ENCODE measurements at regions not wholly inside any gene's neighbourhood (a gene's known extent, or its start where the extent isn't known, plus 50 kb on each side); places are given as distances from the start of the nearest gene placed in this dataset.

DNA sequence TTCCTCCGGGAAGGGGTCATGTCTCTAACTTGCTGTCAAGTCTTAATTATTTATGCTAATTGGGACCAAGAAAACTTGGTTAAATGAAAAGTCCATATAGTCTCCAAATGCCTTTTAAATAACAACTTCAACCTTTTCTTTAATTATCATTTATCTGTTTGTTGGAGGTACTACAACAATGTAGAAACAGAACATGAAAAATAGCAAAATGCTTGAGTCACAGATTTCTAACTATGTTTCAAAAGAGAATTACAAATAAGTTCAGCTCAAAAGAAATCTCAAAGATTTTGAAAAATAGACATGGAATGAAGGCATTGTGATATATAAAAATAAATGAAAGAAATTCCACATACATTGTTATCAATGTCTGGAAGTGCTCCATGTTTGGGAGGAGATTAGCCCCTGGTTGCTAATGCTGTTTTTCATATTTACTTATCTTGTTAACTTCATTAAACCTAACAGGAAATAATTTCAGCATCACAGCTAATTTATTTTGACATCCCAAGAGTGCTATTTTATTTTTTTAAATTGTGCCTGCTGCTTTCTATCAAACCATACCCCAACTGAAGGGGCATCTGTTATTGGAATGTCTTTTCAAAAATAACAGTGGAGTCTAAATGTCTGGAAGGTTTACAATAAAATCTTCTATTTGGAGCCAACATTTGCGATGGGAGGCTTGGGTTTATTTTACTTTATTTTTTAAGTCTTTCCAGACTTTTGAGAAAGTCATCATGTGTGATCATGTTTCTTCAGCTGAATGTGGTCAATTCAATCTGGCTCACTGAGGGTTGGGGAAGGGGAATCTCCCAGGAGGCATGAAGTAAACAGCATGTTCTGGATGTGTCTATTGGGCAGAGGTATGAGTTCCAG, 53.1 kb upstream of the ANKRD55 start:
- H3K4me3 ChIP-seq (replicated peaks in 1 of 3; ENCODE audit: insufficient read depth in 1 of 3, low read depth in 2 of 3, low read length in 3 of 3) = no peak overlapping the region
- no peaks in the 10 kb centered on the region for H3K9me3 ChIP-seq (ENCODE audit: low read length)
- TF ChIP-seq SP140L (CRISPR knock-in tag; IDR thresholded peaks at IDR 0.05; ENCODE audit: borderline replicate concordance) = no peak
- no peak for TF ChIP-seq ZNF530 (CRISPR knock-in tag; IDR thresholded peaks at IDR 0.05; ENCODE audit: low read depth)
- TF ChIP-seq ZNF562 (CRISPR knock-in tag; IDR thresholded peaks at IDR 0.05; ENCODE audit: borderline replicate concordance) = no peak
- TF ChIP-seq MIER2 (CRISPR knock-in tag; IDR thresholded peaks at IDR 0.05) = no peak
- no peak for TF ChIP-seq CENPX (CRISPR knock-in tag; IDR thresholded peaks at IDR 0.05)
- TF ChIP-seq TOE1 (CRISPR knock-in tag; IDR thresholded peaks at IDR 0.05) = no peak
- TF ChIP-seq, protein P1, sequence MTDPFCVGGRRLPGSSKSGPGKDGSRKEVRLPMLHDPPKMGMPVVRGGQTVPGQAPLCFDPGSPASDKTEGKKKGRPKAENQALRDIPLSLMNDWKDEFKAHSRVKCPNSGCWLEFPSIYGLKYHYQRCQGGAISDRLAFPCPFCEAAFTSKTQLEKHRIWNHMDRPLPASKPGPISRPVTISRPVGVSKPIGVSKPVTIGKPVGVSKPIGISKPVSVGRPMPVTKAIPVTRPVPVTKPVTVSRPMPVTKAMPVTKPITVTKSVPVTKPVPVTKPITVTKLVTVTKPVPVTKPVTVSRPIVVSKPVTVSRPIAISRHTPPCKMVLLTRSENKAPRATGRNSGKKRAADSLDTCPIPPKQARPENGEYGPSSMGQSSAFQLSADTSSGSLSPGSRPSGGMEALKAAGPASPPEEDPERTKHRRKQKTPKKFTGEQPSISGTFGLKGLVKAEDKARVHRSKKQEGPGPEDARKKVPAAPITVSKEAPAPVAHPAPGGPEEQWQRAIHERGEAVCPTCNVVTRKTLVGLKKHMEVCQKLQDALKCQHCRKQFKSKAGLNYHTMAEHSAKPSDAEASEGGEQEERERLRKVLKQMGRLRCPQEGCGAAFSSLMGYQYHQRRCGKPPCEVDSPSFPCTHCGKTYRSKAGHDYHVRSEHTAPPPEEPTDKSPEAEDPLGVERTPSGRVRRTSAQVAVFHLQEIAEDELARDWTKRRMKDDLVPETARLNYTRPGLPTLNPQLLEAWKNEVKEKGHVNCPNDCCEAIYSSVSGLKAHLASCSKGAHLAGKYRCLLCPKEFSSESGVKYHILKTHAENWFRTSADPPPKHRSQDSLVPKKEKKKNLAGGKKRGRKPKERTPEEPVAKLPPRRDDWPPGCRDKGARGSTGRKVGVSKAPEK (CRISPR knock-in tag; IDR thresholded peaks at IDR 0.05; ENCODE audit: borderline replicate concordance) = no peak
- TF ChIP-seq ZNF263 (CRISPR knock-in tag; IDR thresholded peaks at IDR 0.05) = no peak
- TF ChIP-seq FOXA3 (CRISPR knock-in tag; IDR thresholded peaks at IDR 0.05) = no peak
- no peak for TF ChIP-seq ZNF619 (CRISPR knock-in tag; IDR thresholded peaks at IDR 0.05)
- TF ChIP-seq ZMAT3 (CRISPR knock-in tag; conservative IDR thresholded peaks at IDR 0.05) = no peak
- TF ChIP-seq EEA1 (CRISPR knock-in tag; IDR thresholded peaks at IDR 0.05; ENCODE audit: borderline replicate concordance) = no peak
- TF ChIP-seq NR1H2 (CRISPR knock-in tag; IDR thresholded peaks at IDR 0.05; ENCODE audit: borderline replicate concordance, low read depth) = no peak
- TF ChIP-seq ZBED4 (CRISPR knock-in tag; IDR thresholded peaks at IDR 0.05; ENCODE audit: borderline replicate concordance) = no peak
- TF ChIP-seq ZSCAN25 (CRISPR knock-in tag; IDR thresholded peaks at IDR 0.05) = no peak
- no peak for TF ChIP-seq ZNF749 (CRISPR knock-in tag; IDR thresholded peaks at IDR 0.05; ENCODE audit: borderline replicate concordance)
- TF ChIP-seq BRD4 (CRISPR knock-in tag; IDR thresholded peaks at IDR 0.05) = no peak
- DNase-seq (ENCODE audit: low spot score) (no peak), ATAC-seq (no peak), FAIRE-seq (no peak)
- H3K27ac ChIP-seq (ENCODE audit: extremely low read length, insufficient read depth, low read length) = no peak overlapping the region
- H3K36me3 ChIP-seq (replicated peaks in 1 of 2; ENCODE audit: control insufficient read depth in 1 of 2, insufficient read depth in 2 of 2, low read length in 2 of 2) = no peaks in the 10 kb centered on the region
- H3K4me1 ChIP-seq (ENCODE audit: insufficient read depth, low read length) = peaks cover 43% of the 10 kb centered on the region
- no peak overlapping the region for H3K9ac ChIP-seq (ENCODE audit: insufficient read depth, low read depth, low read length)
- intact Hi-C loops (cut with micrococcal nuclease; ENCODE audit: unreplicated experiment) = no loop called here
- H2AFZ ChIP-seq (ENCODE audit: low read length) = no peak overlapping the region
- WGBS (ENCODE audit: low lambda C conversion rate) = 90% methylated on average over 2 of the region's 2 CpGs
- POLR2A ChIA-PET = no interaction called here
- no peaks in the 10 kb centered on the region for H3K27me3 ChIP-seq (ENCODE audit: control insufficient read depth in 1 of 2, insufficient read depth in 2 of 2, low read length in 2 of 2)
- H3K4me2 ChIP-seq (ENCODE audit: low read depth, low read length) = no peak overlapping the region
- in situ Hi-C loops (cut with HindIII; ENCODE audit: extremely low pct_ligation_motif_present, low pct_unique_long_range_greater_than_20kb) = no loop called here
- no peaks in the 10 kb centered on the region for H3K79me2 ChIP-seq (ENCODE audit: insufficient read depth, low read length)
- H4K20me1 ChIP-seq (ENCODE audit: insufficient read depth, low read length) = no peaks in the 10 kb centered on the region
- CTCF ChIA-PET (ENCODE audit: low intra/inter-chr PET ratio, low total read pairs) = no interaction called here
- BruUV-seq (replicated peaks) = no TSS peak

All from HepG2 (cell line).